Ectodermal cell (in vitro differentiated cells): ENCODE measurements at regions not wholly inside any gene's neighbourhood (a gene's known extent, or its start where the extent isn't known, plus 50 kb on each side); places are given as distances from the start of the nearest gene placed in this dataset.
"Not testable (repeated sequence)": the region's sequence is repeated elsewhere in the genome, so short reads cannot be mapped to it uniquely, and the experiment has no call there.

ENCODE experiments used
- H3K27ac ChIP-seq: 2 replicates; pipeline ENCODE4 v1.7.0; 2013; ENCODE audit warnings: mild to moderate bottlenecking, low read depth, low read length; ENCODE audit not compliant: insufficient read depth, poor library complexity, severe bottlenecking
- H3K27me3 ChIP-seq: 2 replicates; pipeline ENCODE4 v1.7.0; 2013; ENCODE audit warnings: mild to moderate bottlenecking, low read length; ENCODE audit not compliant: insufficient read depth, control insufficient read depth, poor library complexity, severe bottlenecking
- H3K36me3 ChIP-seq: one replicate; pipeline ENCODE4 v1.7.0; 2013; ENCODE audit warnings: low read length; ENCODE audit not compliant: control insufficient read depth, insufficient read depth
- H3K4me1 ChIP-seq: one replicate; pipeline ENCODE4 v1.7.0; 2013; ENCODE audit warnings: low read length; ENCODE audit not compliant: control insufficient read depth, insufficient read depth
- H3K4me3 ChIP-seq: 2 replicates; pipeline ENCODE4 v1.7.0; 2013; ENCODE audit warnings: low read depth, low read length, control low read depth; ENCODE audit not compliant: insufficient read depth
- H3K9me3 ChIP-seq: 2 replicates; pipeline ENCODE4 v1.7.0; 2013; ENCODE audit warnings: mild to moderate bottlenecking, low read length, moderate library complexity; ENCODE audit not compliant: control insufficient read depth
- WGBS, 2 experiments: methylation state at CpG; one replicate each; pipeline ENCODE4 v1.1.7; 2013; ENCODE audit warnings: missing lambda C conversion rate in 2 of 2; 5-methylcytosine and 5-hydroxymethylcytosine counted together

GRCh38 chr15:28459279-28459678 lies 73.5 kb downstream of the GOLGA8G start:
- WGBS, 2 experiments, result 88 to 90% methylated on average over 1 of the region's 1 CpG
- H3K4me1 ChIP-seq, result no peaks in the 10 kb centered on the region
- no peak overlapping the region for H3K27ac ChIP-seq

GRCh38 chr15:28457396-28457932 lies 75.3 kb downstream of the GOLGA8G start:
- H3K4me3 ChIP-seq, H3K4me1 ChIP-seq, H3K27ac ChIP-seq, H3K9me3 ChIP-seq, H3K36me3 ChIP-seq, H3K27me3 ChIP-seq: not testable (repeated sequence)
- 94 to 95% methylated on average over 32 of the region's 32 CpGs for whole genome bisulfite sequencing, 2 experiments

More at GRCh38 chr15:28459279-28459678, 73.5 kb downstream of the GOLGA8G start:
- Histone ChIP-seq H3K9me3 (no peaks in the 10 kb centered on the region), H3K4me3 (no peak overlapping the region), H3K27me3 (peaks cover 6% of the 10 kb centered on the region), H3K36me3 (no peaks in the 10 kb centered on the region)

- Histone ChIP-seq H3K4me3 (no peak overlapping the region), H3K9me3 (no peaks in the 10 kb centered on the region), H3K27me3 (peaks cover 6% of the 10 kb centered on the region), H3K4me1 (no peaks in the 10 kb centered on the region), H3K27ac (no peak overlapping the region), H3K36me3 (no peaks in the 10 kb centered on the region)
- 84 to 87% methylated on average over 30 of the region's 30 CpGs for WGBS, 2 experiments
Observed at GRCh38 chr15:28456476-28457395, 76.0 kb downstream of the GOLGA8G start.

- H3K36me3 ChIP-seq, H3K9me3 ChIP-seq, H3K4me1 ChIP-seq, H3K27ac ChIP-seq, H3K27me3 ChIP-seq, H3K4me3 ChIP-seq: not testable (repeated sequence)
- WGBS, 2 experiments, result 90 to 92% methylated on average over 22 of the region's 28 CpGs
Observed at GRCh38 chr15:28455537-28456475, 77.0 kb downstream of the GOLGA8G start.

GRCh38 chr15:28454751-28455220 lies 76.3 kb downstream of the GOLGA8F start:
- H3K4me3 ChIP-seq, result peak overlapping the region; percentile 30
- not testable (repeated sequence) for H3K9me3 ChIP-seq, H3K36me3 ChIP-seq, H3K4me1 ChIP-seq, H3K27ac ChIP-seq, H3K27me3 ChIP-seq
- 2% methylated on average over 26 to 39 of the region's 43 CpGs for WGBS, 2 experiments
